ENCODE measurements at regions not wholly inside any gene's neighbourhood (a gene's known extent, or its start where the extent isn't known, plus 50 kb on each side); places are given as distances from the start of the nearest gene placed in this dataset.

GRCh38 chr11:23497040-23497439 is 636.8 kb upstream of the CCDC179 start:
- TF ChIP-seq CTCF (IDR thresholded peaks at IDR 0.05), result no peak
- TF ChIP-seq POLR2A (IDR thresholded peaks at IDR 0.05), result no peak
